Breast epithelium (tissue), 4 donors: ENCODE measurements at regions not wholly inside any gene's neighbourhood (a gene's known extent, or its start where the extent isn't known, plus 50 kb on each side); places are given as distances from the start of the nearest gene placed in this dataset.
A peak's percentile ranks its signal among the peaks of the same experiment; 100 is the strongest.

ENCODE experiments used
- DNase-seq, 2 donors: peaks; one replicate each; pipeline ENCODE4 v3.0.0-alpha.2; 2019; ENCODE audit warnings: low spot score in 2 of 2
- H3K27ac ChIP-seq, 2 donors: fragments of 200-600 bp; sonication (generic) in 1 of 2; one replicate each; pipeline ENCODE4 v1.5.1; 2016 to 2019; ENCODE audit warnings: mild to moderate bottlenecking in 1 of 2
- H3K27me3 ChIP-seq, 2 donors: fragments of 200-600 bp; sonication (generic) in 1 of 2; one replicate each; pipeline versions ENCODE4 v1.5.1 to v1.6.0; 2017 to 2019; ENCODE audit warnings: control low read depth in 1 of 2, mild to moderate bottlenecking in 1 of 2
- H3K36me3 ChIP-seq: fragments of 200-600 bp; one replicate; pipeline ENCODE4 v1.5.1; 2019
- H3K4me1 ChIP-seq, 2 donors: fragments of 200-600 bp; sonication (generic); one replicate each; pipeline ENCODE4 v1.5.1; 2016 to 2019; ENCODE audit warnings: control low read depth in 1 of 2
- H3K4me3 ChIP-seq, 3 donors: fragments of 200-600 bp; sonication (generic); 1 replicate in 2 of 3; 2 replicates in 1 of 3; pipeline ENCODE4 v1.5.1; 2016 to 2019; ENCODE audit warnings: mild to moderate bottlenecking in 3 of 3, moderate library complexity in 2 of 3
- H3K9me3 ChIP-seq, 2 donors: fragments of 200-600 bp; sonication (generic) in 1 of 2; one replicate each; pipeline ENCODE4 v1.5.1; 2016 to 2019; ENCODE audit warnings: control low read depth in 1 of 2
- CTCF ChIP-seq, 3 donors: fragments of 450-650 bp; IDR thresholded peaks; one replicate each; pipeline ENCODE4 v1.5.1; 2016 to 2017; ENCODE audit warnings: antibody characterized with exemption in 3 of 3, mild to moderate bottlenecking in 3 of 3, moderate library complexity in 3 of 3
- POLR2A ChIP-seq: fragments of 450-650 bp; IDR thresholded peaks from one replicate; pipeline ENCODE4 v1.6.1; 2016; ENCODE audit warnings: antibody characterized with exemption, mild to moderate bottlenecking, moderate library complexity
- POLR2AphosphoS5 ChIP-seq, 3 donors: sonication (generic); formaldehyde crosslinking; IDR thresholded peaks; one replicate each; pipeline ENCODE4 v1.6.1; 2017; ENCODE audit warnings: antibody characterized with exemption in 3 of 3
- intact Hi-C: fragments of 100-400 bp; cut with DNase I; formaldehyde crosslinking; loops from one replicate; pipeline ENCODE4 v1.15.1; 2023; ENCODE audit warnings: low total_unique reads

- H3K4me1 ChIP-seq, result no peaks in the 10 kb centered on the region
- no peaks in the 10 kb centered on the region for H3K36me3 ChIP-seq
- TF ChIP-seq CTCF (IDR thresholded peaks at IDR 0.05) (no peak), POLR2A (no peak), POLR2AphosphoS5 (IDR thresholded peaks at IDR 0.05) (no peak)
- no peak for DNase-seq
- H3K27ac ChIP-seq, result no peak overlapping the region
- no peaks in the 10 kb centered on the region for H3K9me3 ChIP-seq
- H3K27me3 ChIP-seq, result no peaks in the 10 kb centered on the region
- no peak overlapping the region for H3K4me3 ChIP-seq
- intact Hi-C loops, result no loop called here
Observed at GRCh38 chr6:139638179-139638941, 263.9 kb upstream of the CITED2 start.

DNA sequence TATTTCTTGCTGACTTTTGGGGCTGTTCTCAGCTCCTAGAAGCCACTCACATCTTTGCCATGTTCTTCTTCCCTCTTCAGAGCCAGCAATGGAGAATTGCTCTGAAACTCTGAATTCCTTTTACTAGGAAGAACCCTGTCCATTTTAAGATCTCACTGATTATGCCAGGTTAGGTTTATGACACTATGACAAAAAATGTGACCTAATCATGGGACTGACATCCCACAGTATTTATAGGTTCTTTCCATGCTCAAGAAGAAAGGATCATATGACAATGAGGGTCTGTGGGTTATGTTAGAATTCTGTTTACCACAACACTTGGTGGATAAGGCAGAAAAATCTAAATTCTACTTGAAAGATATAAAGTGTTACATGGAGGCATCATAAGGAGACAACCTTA is 263.3 kb upstream of the CITED2 start:
- no peaks in the 10 kb centered on the region for H3K36me3 ChIP-seq
- H3K27ac ChIP-seq, result no peak overlapping the region
- H3K9me3 ChIP-seq, result no peaks in the 10 kb centered on the region
- no peak for TF ChIP-seq POLR2AphosphoS5 (IDR thresholded peaks at IDR 0.05)
- no peak for TF ChIP-seq POLR2A
- TF ChIP-seq CTCF (IDR thresholded peaks at IDR 0.05), result no peak
- H3K4me1 ChIP-seq, result no peaks in the 10 kb centered on the region
- intact Hi-C loops, result no loop called here
- H3K4me3 ChIP-seq, result no peak overlapping the region
- no peak for DNase-seq
- H3K27me3 ChIP-seq, result no peaks in the 10 kb centered on the region

DNA sequence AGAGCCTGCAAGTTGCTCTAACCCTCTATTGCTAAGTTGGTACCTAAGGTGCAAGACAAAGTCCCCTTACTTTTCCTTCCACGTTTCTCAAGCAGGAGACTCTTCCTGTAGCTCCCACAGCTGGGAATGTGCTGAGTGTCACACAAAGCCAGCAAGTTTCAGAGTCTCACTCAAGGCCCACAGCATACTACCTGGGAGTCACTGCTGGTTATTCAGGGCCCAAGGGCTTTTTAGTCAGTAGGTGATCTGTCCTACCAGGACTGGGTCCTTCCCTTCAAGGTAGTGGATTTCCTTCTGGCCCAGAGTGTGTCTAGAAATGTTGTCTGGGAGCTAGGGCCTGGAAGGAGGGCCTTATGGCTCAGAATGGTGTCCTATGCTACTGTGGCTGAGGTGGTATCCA is 261.9 kb upstream of the CITED2 start:
- H3K9me3 ChIP-seq, result no peaks in the 10 kb centered on the region
- intact Hi-C loops, result no loop called here
- no peaks in the 10 kb centered on the region for H3K4me1 ChIP-seq
- TF ChIP-seq CTCF (IDR thresholded peaks at IDR 0.05), result no peak
- no peak for TF ChIP-seq POLR2AphosphoS5 (IDR thresholded peaks at IDR 0.05)
- no peak for TF ChIP-seq POLR2A
- no peaks in the 10 kb centered on the region for H3K27me3 ChIP-seq
- no peak overlapping the region for H3K27ac ChIP-seq
- no peaks in the 10 kb centered on the region for H3K36me3 ChIP-seq
- DNase-seq, result no peak
- no peak overlapping the region for H3K4me3 ChIP-seq

DNA sequence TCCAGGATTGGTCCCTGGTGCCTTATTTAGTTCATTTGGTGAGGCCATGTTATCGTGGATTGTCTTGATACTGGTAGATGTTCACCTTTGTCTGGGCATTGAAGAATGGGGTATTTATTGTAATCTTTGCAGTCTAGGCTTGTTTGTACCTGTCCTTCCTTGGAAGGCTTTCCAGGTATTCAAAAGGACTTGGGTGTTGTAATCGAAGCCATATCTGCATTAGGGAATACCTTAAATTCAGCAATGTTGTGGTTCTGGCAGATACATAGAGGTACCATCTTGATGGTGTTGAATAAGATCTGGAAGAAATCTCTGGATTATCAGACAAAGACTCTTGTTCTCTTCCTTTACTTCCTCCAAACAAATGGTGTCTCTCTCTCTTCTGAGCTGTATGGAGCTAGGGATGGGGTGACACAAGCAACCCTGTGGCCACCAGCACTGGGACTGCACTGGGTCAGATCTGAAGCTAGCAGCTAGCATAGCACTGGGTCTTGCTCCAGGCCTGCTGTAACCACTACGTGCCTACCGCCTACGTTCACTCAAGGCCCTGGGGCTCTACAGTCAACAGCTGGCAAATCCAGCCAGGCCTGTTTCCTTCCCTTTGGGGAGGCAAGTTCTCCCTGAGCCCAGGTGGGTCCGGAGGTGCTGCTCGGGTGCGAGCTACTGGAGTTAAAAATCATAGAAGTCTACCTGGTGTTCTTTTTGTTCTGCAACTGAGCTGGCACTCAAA is 261.1 kb upstream of the CITED2 start:
- DNase-seq, result no peak
- peak overlapping the region in 1 of 2 donors; percentile 34 for H3K27ac ChIP-seq
- H3K4me3 ChIP-seq, result no peak overlapping the region
- TF ChIP-seq POLR2A (no peak), POLR2AphosphoS5 (IDR thresholded peaks at IDR 0.05) (no peak), CTCF (IDR thresholded peaks at IDR 0.05) (no peak)
- no peaks in the 10 kb centered on the region for H3K9me3 ChIP-seq
- no peaks in the 10 kb centered on the region for H3K27me3 ChIP-seq
- no peaks in the 10 kb centered on the region for H3K4me1 ChIP-seq
- H3K36me3 ChIP-seq, result no peaks in the 10 kb centered on the region
- intact Hi-C loops, result no loop called here

DNA sequence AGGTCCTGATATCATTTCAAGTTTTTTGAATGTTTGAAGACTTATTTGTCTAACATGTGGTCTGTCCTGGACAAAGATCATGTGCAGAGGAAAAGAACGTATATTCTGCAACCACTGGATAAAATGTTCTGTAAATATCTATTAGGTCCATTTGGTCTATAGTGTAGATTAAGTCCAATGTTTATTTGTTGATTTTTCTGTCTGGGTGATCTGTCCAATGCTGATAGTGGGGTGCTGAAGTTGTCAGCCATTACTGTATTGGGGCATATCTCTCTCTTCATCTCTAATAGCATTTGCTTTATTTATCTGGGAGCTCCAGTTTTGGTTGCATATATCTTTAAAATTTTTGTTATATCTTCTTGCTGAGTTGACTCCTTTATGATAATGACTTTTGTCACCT is 258.4 kb upstream of the CITED2 start:
- H3K4me3 ChIP-seq, result no peak overlapping the region
- TF ChIP-seq POLR2A, result no peak
- TF ChIP-seq CTCF (IDR thresholded peaks at IDR 0.05), result no peak
- no peak for TF ChIP-seq POLR2AphosphoS5 (IDR thresholded peaks at IDR 0.05)
- H3K36me3 ChIP-seq, result no peaks in the 10 kb centered on the region
- no peaks in the 10 kb centered on the region for H3K4me1 ChIP-seq
- no peaks in the 10 kb centered on the region for H3K27me3 ChIP-seq
- no peaks in the 10 kb centered on the region for H3K9me3 ChIP-seq
- DNase-seq, result no peak
- intact Hi-C loops, result no loop called here
- H3K27ac ChIP-seq, result no peak overlapping the region
